Neural progenitor cell (in vitro differentiated cells): ENCODE measurements at regions not wholly inside any gene's neighbourhood (a gene's known extent, or its start where the extent isn't known, plus 50 kb on each side); places are given as distances from the start of the nearest gene placed in this dataset.

Experiments
- CTCF ChIP-seq: fragments of 200-600 bp; sonication (generic); IDR thresholded peaks from 2 replicates; pipeline ENCODE4 v1.5.1; 2017; ENCODE audit warnings: antibody characterized with exemption, mild to moderate bottlenecking
- EZH2phosphoT487 ChIP-seq: fragments of 200-600 bp; sonication (generic); IDR thresholded peaks from 2 replicates; pipeline ENCODE4 v1.6.1; 2017; ENCODE audit warnings: antibody characterized with exemption

GRCh38 chr14:22044193-22044592, 370.6 kb upstream of the OR4E1 start:
- TF ChIP-seq CTCF (no peak), EZH2phosphoT487 (no peak)
